ENCODE measurements at regions not wholly inside any gene's neighbourhood (a gene's known extent, or its start where the extent isn't known, plus 50 kb on each side); places are given as distances from the start of the nearest gene placed in this dataset.
"Not testable (repeated sequence)": the region's sequence is repeated elsewhere in the genome, so short reads cannot be mapped to it uniquely, and the experiment has no call there.

DNA sequence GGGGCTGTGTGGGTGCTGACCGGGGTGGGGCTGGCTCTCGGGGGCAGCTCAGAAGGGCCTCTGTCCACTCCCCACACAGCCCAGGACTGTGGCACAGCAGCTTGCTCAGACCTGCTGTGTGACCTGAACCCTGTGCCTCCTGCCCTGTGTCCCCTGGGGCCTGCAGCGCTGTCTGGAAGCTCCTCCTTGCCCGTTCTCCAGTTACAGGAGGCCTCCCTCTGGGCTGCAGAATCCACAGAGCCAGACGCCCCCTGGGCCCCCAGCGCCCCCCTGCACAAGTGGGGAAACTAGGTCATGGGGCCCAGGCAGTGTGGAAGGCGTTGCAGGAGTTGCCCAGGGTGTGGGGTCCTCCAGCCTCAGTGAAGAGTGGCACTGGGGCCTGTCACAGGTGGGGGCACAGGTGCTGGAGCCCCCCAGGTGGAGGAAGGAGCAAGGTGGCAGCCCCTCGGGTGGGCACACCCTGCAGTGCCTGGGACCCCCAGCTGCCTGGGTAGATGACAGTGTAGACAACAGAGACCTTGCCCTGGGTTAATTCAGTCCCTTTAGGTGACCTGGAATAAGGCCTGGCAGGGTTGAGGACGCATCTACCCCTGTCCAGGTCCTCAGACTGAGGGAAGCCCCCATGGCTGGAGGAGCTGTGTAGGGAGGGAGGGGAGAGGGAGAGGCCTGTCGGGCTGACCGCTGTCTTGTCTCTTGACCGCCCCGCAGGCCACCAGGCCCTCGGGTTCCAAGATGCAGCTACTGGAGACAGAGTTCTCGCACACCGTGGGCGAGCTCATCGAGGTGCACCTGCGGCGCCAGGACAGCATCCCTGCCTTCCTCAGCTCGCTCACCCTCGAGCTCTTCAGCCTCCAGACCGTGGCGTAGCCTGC, 120.2 kb downstream of the IGLL1 start:
- not testable (repeated sequence) for DNase-seq

DNA sequence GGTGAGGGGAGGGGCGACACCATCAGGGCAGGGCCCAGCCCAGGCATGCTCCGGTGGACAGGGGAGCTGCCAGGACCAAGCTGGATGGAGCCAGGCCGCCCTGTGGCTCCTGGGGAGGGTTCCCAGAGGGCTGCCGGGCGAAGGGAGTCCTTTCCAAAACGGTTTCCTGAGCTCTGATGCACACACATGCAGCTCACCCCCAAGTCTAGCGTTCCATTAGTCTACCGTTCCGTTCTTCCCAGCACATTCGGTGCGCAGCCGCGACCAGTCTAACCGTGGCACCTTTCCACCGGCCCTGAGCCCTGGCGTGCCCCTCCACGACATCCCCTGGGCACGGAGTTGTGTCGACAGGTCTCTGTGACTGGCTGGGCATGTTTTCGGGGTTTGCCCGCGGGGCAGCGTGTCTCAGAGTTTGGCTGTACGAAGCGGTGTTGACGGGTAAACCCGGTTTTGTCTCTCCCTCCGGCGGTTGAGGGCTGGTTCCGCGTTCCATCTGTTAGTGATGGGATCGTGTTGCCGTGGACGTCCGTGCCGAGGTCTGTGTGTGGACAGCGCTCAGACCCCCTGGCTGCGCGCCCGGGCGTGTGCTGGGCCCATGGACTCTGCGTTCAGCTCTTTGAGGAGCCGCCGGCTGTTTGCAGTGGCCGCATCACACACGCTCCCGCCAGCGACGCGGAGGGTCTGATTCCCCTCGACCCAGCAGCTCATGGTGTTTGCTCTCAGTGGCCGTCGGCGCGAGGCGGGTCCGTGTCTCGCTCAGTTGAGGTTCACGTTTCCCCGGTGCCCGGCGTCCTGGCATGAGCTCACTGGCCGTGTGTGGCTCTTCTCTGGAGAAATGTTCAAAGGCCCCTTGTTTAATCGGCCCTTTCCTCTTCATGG, 121.2 kb downstream of the IGLL1 start:
- DNase-seq, result no peak

- no peak for DNase-seq
These were observed 122.6 kb downstream of the IGLL1 start for GRCh38 chr22:23457380-23457985.

DNA sequence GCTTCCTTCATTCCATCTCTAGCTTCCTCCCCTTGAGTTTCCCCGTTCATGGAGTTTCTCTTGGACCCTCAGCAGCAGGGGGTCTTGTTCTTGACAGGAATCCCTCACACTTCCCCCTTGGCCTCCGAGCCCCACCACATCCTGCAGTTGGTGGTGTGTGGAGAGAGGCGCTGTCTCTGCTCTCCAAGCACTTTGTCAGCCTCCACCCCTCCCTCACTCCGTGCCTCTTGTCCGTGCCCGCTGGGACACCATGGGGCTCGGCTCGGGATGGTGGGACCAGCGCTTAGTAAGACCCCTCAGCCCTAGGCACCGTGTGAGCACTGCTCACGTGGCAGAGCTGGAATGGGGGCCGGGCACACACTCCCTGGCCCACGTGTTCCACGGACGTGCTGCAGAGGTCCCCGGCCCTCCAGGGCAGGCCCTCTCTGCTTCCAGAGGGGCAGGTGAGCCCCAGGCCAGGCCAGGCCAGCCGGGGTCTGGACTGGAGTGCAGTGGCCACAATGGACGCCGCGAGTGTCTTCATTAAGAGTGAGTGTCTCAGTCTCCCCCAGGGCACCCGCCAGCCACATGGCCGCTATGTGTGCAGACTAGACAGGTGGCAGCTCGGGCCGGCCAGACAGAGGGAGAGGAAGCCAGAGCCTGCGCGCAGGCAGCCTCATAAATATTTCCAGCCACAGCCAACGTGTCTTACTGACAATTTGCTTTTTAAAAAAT, 123.3 kb downstream of the IGLL1 start:
- not testable (repeated sequence) for DNase-seq

GRCh38 chr22:23454345-23454744, 125.7 kb downstream of the IGLL1 start:
- not testable (repeated sequence) for DNase-seq

DNA sequence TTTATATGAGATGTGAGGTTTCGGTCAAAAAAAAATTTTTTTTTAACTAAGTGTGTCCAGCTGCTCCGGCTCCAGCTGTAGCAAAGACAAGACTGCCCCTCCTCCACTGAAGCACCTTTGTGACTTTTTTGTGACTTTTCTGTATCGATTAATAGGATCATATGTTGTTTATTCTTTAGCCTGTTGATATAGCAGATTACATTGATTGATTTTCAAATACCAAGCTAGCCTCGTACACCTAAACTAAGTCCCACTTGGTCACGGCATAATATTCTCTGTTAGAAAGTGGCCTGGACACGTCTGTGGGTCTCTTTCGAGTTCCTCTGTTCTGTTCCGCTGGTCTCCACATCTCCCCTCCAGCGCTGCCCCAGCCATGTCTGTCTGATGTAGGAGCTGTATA, 126.8 kb downstream of the IGLL1 start:
- DNase-seq, result no peak

- no peak for DNase-seq
These were observed 127.7 kb downstream of the IGLL1 start for GRCh38 chr22:23452231-23453010.

GRCh38 chr22:23451452-23452230, 128.4 kb downstream of the IGLL1 start:
- DNase-seq, result not testable (repeated sequence)

DNA sequence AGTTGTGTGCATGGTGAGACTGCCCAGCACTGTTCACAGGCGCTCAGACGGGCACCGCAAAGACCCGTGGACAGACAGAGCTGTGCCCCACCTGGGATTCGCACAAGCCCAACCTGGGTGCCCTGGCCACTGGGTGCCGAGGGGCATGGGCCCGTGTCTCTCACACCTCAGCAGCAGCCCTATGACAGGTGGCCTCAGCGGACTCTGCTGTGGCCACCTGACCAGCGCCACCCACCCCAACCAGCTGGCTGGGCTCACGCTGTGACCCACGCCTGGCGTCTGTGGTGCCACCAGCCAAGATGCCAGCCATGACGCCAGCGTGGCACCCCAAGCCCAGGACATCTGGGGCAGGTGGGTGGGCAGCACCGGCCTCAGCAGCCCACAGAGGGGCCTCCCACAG, 129.3 kb downstream of the IGLL1 start:
- DNase-seq, result not testable (repeated sequence)

DNA sequence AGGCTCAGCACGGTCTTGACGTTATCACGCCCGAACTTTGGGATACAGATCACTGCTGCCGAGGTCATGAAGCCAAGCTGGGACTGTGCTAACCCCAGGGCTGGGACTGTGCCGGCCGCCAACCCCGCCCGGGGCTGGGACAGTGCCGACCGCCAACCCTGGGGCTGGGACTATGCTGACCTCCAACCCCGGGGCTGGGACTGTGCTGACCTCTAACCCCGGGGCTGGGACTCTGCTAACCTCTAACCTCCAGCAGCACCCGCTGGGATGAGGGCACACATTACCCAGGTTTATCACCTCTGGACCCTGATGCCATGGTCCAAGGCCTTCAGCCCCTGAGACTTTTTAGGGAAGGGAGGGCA, 129.7 kb downstream of the IGLL1 start:
- no peak for DNase-seq

GRCh38 chr22:23449748-23450433, 130.2 kb downstream of the IGLL1 start:
- not testable (repeated sequence) for DNase-seq

- DNase-seq, result not testable (repeated sequence)
These were observed 131.4 kb downstream of the IGLL1 start for GRCh38 chr22:23448499-23449288.

DNA sequence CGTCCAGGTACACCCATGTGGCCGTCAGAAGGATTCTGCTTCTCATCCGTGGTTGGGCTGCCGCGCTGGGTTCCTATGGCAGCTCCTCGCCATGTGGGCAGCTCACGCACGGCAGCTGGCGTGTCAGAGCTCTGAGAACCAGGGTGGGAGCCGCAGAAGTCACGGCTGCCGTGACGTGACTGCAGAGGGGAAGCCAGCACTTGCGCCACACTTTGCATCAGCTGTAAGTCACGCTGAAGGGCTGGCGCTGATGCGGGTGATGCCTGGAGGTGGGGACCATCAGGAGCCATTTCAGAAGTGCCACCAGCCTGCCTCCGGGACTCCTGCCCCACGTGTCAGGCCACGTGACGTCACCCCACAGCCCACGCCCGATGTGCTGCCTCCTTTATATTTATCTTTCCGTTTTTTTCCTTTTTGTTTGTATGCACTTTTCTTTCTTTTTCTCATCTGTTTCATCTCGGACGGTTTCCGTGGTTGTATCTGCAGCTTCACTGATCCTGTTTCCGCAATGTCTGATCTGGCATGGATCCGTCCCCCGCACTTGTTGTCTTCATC, 133.2 kb downstream of the IGLL1 start:
- DNase-seq, result no peak

DNA sequence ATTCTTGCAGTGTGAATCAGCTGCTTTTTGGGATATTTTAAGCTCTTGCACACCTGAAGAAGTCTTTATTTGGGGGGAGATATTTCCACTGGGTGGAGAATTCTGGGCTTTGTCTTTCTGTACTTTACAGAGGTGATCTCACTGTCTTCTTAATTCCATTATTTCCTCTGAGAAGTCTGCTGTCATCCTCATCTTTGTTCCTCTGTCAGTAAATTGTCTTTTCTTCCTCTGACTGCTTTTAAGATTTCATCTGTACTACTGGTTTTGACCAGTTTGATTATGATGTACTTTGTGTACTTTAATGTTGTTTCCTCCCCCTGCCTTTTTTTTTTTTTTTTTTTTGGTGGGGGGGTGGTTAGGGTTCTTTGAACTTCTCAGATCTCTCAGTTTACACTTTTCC, 133.9 kb downstream of the IGLL1 start:
- DNase-seq, result not testable (repeated sequence)

GRCh38 chr22:23443905-23444304, 136.2 kb downstream of the IGLL1 start:
- not testable (repeated sequence) for DNase-seq

- not testable (repeated sequence) for DNase-seq
These were observed 140.5 kb downstream of the IGLL1 start for GRCh38 chr22:23439581-23439980.

DNA sequence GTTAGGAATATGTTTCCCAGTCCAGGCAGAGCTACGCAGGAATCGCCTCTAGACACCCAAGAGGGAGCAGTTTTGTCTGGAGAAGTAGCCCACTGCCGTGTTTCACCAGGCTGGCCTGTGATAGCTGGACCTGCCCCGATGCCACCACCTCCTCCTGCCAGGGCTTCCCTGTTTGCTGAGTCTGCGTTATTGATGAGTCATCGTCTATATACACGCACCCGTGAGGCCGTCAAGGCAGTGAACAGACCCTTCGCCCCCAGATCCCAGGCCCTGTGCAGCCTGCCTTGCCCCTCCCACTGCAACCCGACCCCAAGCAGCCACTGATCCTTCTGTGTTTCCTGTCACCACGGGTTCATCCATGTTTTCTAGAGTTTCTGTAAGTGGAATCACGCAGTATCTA, 141.9 kb downstream of the IGLL1 start:
- DNase-seq, result no peak

DNA sequence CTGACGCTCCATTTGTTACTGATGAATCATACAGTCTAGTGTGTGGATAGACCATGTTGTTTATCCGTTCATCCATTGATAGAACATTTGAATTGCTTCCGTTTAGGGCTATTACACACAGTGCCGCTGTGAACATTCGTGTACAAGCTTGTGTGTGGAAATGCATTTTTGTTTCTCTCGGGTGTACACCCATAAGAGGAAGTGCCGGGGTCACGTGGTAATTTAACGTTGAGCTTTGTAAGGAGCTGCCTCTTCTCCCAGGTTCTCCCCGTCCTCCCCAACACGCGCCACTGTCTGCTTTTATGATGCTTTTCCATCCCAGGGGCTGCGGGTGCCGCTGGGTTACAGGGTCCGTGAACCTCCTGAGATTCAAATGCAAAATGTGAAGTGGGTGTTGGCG, 142.3 kb downstream of the IGLL1 start:
- DNase-seq, result no peak

DNA sequence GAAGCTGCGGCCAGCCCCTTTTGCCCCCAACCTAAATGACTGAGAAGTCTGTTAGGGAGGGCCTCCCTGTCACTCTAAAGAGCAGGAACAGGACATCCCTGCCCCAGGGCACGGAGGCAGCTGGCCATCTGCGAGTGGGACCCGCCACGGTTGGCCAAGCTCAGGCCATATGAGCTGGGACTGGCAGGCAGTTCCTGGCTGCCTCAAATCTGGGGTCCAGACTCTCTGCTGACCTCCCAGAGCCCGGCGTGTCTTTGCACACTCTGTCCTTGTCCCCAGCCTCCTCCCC, 143.0 kb downstream of the IGLL1 start:
- DNase-seq, result not testable (repeated sequence)
